Colonic mucosa (tissue), 4 donors: ENCODE measurements at regions not wholly inside any gene's neighbourhood (a gene's known extent, or its start where the extent isn't known, plus 50 kb on each side); places are given as distances from the start of the nearest gene placed in this dataset.

Experiments
- DNase-seq: peaks from one replicate; pipeline ENCODE4 v3.0.0-alpha.2; 2020
- H3K27ac ChIP-seq: fragments of 200-600 bp; one replicate; pipeline ENCODE4 v1.8.0; 2021
- H3K27me3 ChIP-seq: fragments of 200-600 bp; one replicate; pipeline ENCODE4 v1.8.0; 2021
- H3K36me3 ChIP-seq: fragments of 200-600 bp; one replicate; pipeline ENCODE4 v1.8.0; 2021
- H3K4me1 ChIP-seq: fragments of 200-600 bp; one replicate; pipeline ENCODE4 v1.8.0; 2021; ENCODE audit warnings: mild to moderate bottlenecking
- H3K4me3 ChIP-seq: fragments of 200-600 bp; one replicate; pipeline ENCODE4 v1.8.0; 2021
- H3K9ac ChIP-seq, 2 donors: one replicate each; pipeline ENCODE4 v1.7.0; 2013; ENCODE audit warnings: control low read depth in 2 of 2, low read depth in 2 of 2, low read length in 2 of 2
- H3K9me3 ChIP-seq: fragments of 200-600 bp; one replicate; pipeline ENCODE4 v1.8.0; 2021
- intact Hi-C: fragments of 100-400 bp; cut with DNase I; formaldehyde crosslinking; loops from one replicate; pipeline ENCODE4 v1.14.1; 2022
- TF ChIP-seq, protein P1 (sequence below): fragments of 200-600 bp; IDR thresholded peaks from one replicate; pipeline ENCODE4 v1.8.0; 2022; ENCODE audit warnings: antibody characterized with exemption, mild to moderate bottlenecking
- donor health status: healthy.
- donor health status: DM: no; HTN: no; CAD: no.
- donor health status: DM: no; HTN: no; CAD: no.

GRCh38 chr14:100644383-100644782, 57.2 kb upstream of the BEGAIN start:
- H3K4me3 ChIP-seq, result no peak overlapping the region
- TF ChIP-seq, protein P1, sequence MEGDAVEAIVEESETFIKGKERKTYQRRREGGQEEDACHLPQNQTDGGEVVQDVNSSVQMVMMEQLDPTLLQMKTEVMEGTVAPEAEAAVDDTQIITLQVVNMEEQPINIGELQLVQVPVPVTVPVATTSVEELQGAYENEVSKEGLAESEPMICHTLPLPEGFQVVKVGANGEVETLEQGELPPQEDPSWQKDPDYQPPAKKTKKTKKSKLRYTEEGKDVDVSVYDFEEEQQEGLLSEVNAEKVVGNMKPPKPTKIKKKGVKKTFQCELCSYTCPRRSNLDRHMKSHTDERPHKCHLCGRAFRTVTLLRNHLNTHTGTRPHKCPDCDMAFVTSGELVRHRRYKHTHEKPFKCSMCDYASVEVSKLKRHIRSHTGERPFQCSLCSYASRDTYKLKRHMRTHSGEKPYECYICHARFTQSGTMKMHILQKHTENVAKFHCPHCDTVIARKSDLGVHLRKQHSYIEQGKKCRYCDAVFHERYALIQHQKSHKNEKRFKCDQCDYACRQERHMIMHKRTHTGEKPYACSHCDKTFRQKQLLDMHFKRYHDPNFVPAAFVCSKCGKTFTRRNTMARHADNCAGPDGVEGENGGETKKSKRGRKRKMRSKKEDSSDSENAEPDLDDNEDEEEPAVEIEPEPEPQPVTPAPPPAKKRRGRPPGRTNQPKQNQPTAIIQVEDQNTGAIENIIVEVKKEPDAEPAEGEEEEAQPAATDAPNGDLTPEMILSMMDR, result no peak
- intact Hi-C loops, result loop anchor here (2.0 to 10.0 kb wide), 2 partner anchors 120 to 204 kb away; no protein-coding TSS in a partner anchor
- H3K27ac ChIP-seq, result no peak overlapping the region
- H3K9ac ChIP-seq, result no peak overlapping the region
- no peaks in the 10 kb centered on the region for H3K9me3 ChIP-seq
- no peaks in the 10 kb centered on the region for H3K36me3 ChIP-seq
- peaks cover 8% of the 10 kb centered on the region for H3K4me1 ChIP-seq
- no peaks in the 10 kb centered on the region for H3K27me3 ChIP-seq
- DNase-seq, result no peak

DNA sequence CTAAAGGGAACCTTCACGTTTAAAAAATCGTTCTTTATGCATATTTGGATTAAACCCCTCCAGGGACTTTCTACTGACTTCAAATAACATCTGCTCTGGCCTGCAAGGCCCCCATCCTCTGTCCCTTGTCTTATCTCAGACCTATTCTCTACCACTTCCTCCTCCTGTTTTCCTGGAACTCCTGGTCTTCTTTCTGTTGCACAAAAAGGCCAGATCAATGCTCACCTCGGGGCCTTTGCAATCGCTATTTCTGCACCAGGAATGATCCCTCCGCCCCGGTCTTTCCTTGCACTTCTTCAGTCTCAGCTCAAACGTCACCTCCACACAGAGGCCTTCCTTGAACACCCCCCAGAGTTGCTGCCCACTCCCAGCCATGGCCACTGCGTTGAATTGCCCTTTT, 57.6 kb upstream of the BEGAIN start:
- H3K4me3 ChIP-seq, result no peak overlapping the region
- H3K9ac ChIP-seq, result no peak overlapping the region
- TF ChIP-seq, protein P1, result no peak
- no peak for DNase-seq
- H3K9me3 ChIP-seq, result no peaks in the 10 kb centered on the region
- no peak overlapping the region for H3K27ac ChIP-seq
- peaks cover 8% of the 10 kb centered on the region for H3K4me1 ChIP-seq
- intact Hi-C loops, result loop anchor here (2.0 to 10.0 kb wide), 2 partner anchors 120 to 204 kb away; no protein-coding TSS in a partner anchor
- no peaks in the 10 kb centered on the region for H3K27me3 ChIP-seq
- H3K36me3 ChIP-seq, result no peaks in the 10 kb centered on the region

- peak; percentile 97 for DNase-seq
- Histone ChIP-seq H3K27ac (no peak overlapping the region), H3K4me3 (no peak overlapping the region), H3K4me1 (peaks cover 8% of the 10 kb centered on the region), H3K9ac (peak overlapping the region; percentile 48 to 51), H3K36me3 (no peaks in the 10 kb centered on the region), H3K27me3 (no peaks in the 10 kb centered on the region), H3K9me3 (no peaks in the 10 kb centered on the region)
- intact Hi-C loops, result loop anchor here (2.0 to 10.0 kb wide), 2 partner anchors 121 to 205 kb away; no protein-coding TSS in a partner anchor
- TF ChIP-seq, protein P1, result peak; percentile 83
Measured at GRCh38 chr14:100645196-100645981, 58.2 kb upstream of the BEGAIN start.

GRCh38 chr14:100645982-100646314, 58.7 kb upstream of the BEGAIN start:
- Histone ChIP-seq H3K9me3 (no peaks in the 10 kb centered on the region), H3K27me3 (no peaks in the 10 kb centered on the region), H3K36me3 (no peaks in the 10 kb centered on the region), H3K9ac (no peak overlapping the region), H3K27ac (no peak overlapping the region), H3K4me1 (peaks cover 8% of the 10 kb centered on the region), H3K4me3 (no peak overlapping the region)
- DNase-seq, result no peak
- TF ChIP-seq, protein P1, result peak; percentile 14
- intact Hi-C loops, result loop anchor here (2.0 to 10.0 kb wide), 2 partner anchors 121 to 205 kb away; no protein-coding TSS in a partner anchor

DNA sequence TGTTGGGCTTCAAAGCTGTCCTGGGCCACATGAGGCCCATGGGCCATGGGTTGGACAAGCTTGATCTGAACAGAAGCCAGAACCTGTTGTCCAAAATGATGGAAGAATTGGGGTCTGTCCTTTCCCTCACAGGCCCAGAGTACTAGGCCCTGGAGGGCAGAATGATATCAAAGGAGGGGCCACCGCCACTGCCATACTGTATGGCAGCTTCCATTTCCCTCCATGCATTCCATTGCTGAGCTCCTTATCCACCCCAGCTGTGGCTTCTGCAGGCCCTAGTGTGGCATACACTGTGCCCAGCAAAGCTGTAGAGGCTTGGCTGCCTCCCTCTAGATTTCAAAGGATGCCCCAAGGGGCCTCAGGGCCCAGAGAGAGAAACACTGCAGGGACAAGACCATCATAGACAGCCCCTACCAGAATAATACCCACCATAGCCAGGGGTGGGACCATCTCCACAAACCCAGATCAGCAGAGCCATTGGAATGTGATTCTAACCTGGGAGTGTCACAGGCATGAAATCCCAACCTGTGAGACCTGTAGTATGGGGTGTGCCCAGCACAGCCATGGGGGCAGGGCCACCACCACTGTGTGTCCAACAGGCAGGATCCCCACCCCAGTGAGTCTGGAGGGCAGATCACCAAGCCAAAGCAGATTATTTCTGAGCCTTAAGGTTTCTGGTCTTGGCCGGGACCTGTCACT, 61.4 kb upstream of the BEGAIN start:
- Histone ChIP-seq H3K4me3 (no peak overlapping the region), H3K9ac (peak overlapping the region in 1 of 2 donors; percentile 44), H3K27ac (peak overlapping the region; percentile 38), H3K9me3 (no peaks in the 10 kb centered on the region), H3K4me1 (peaks cover 8% of the 10 kb centered on the region), H3K36me3 (no peaks in the 10 kb centered on the region), H3K27me3 (no peaks in the 10 kb centered on the region)
- peak; percentile 63 for DNase-seq
- TF ChIP-seq, protein P1, result no peak
- intact Hi-C loops, result loop anchor here (10.0 kb wide), 1 partner anchor 124 kb away; no protein-coding TSS in a partner anchor
